OCI-LY3 (cell line): ENCODE measurements at regions not wholly inside any gene's neighbourhood (a gene's known extent, or its start where the extent isn't known, plus 50 kb on each side); places are given as distances from the start of the nearest gene placed in this dataset.

Experiments
- EZH2phosphoT487 ChIP-seq: fragments of 200-600 bp; shearing (Covaris generic); IDR thresholded peaks from 2 replicates; pipeline ENCODE4 v1.6.1; 2018; ENCODE audit warnings: antibody characterized with exemption, mixed run types, low read depth
- TF ChIP-seq, protein P1 (sequence below): fragments of 200-600, 300-600 bp; sonication (generic); IDR thresholded peaks from 2 replicates; pipeline ENCODE4 v1.5.1; 2014; ENCODE audit warnings: antibody characterized with exemption, low read length, low read depth

DNA sequence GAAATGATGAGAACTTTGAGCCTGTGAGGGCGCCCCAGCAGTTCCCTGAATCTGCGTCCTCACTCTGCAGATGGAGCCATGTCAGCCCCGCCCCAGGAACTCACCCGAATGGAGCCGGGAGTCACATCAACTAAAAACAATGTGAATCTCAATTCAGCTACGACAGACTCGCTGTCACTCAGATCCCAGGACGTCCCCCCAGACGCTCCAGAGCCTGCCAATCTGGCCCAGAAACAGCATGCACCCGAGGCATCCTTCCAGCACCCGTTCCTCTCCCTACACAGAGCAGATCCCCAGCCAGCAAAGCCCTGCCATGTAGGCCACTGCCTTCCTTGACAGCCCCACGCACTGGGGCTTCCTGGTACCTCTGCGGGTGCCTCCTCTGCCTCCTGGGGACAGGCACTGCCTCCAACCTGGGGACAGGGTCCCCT, 248.0 kb downstream of the TTLL2 start:
- TF ChIP-seq, protein P1, sequence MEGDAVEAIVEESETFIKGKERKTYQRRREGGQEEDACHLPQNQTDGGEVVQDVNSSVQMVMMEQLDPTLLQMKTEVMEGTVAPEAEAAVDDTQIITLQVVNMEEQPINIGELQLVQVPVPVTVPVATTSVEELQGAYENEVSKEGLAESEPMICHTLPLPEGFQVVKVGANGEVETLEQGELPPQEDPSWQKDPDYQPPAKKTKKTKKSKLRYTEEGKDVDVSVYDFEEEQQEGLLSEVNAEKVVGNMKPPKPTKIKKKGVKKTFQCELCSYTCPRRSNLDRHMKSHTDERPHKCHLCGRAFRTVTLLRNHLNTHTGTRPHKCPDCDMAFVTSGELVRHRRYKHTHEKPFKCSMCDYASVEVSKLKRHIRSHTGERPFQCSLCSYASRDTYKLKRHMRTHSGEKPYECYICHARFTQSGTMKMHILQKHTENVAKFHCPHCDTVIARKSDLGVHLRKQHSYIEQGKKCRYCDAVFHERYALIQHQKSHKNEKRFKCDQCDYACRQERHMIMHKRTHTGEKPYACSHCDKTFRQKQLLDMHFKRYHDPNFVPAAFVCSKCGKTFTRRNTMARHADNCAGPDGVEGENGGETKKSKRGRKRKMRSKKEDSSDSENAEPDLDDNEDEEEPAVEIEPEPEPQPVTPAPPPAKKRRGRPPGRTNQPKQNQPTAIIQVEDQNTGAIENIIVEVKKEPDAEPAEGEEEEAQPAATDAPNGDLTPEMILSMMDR = no peak
- TF ChIP-seq EZH2phosphoT487 = no peak
